ENCODE measurements at regions not wholly inside any gene's neighbourhood (a gene's known extent, or its start where the extent isn't known, plus 50 kb on each side); places are given as distances from the start of the nearest gene placed in this dataset.

GRCh38 chr3:18533039-18533438 is 107.9 kb upstream of the SATB1 start:
- POLR2A ChIA-PET: no interaction called here

GRCh38 chr3:18531662-18532061 is 106.5 kb upstream of the SATB1 start:
- no peak overlapping the region for H3K4me3 ChIP-seq (ENCODE audit: low read length)
- intact Hi-C loops (cut with DNase I, micrococcal nuclease): loop anchor here in 1 of 2 experiments (5.0 kb wide), 1 partner anchor 39 kb away; no protein-coding TSS in a partner anchor
- no peaks in the 10 kb centered on the region for H3K9me3 ChIP-seq (ENCODE audit: control insufficient read depth in 1 of 2, insufficient read depth in 1 of 2, low read length in 2 of 2)
- H3K27ac ChIP-seq (ENCODE audit: low read depth in 1 of 2, low read length in 2 of 2): no peak overlapping the region
- ATAC-seq (ENCODE audit: poor library complexity) (no peak), DNase-seq (no peak)
- H3K27ac Mint-ChIP-seq: no peak overlapping the region
- peaks cover 54% of the 10 kb centered on the region for H3K36me3 Mint-ChIP-seq (ENCODE audit: low read depth)
- no peaks in the 10 kb centered on the region for H3K4me1 ChIP-seq (ENCODE audit: insufficient read depth, low read length)
- no peaks in the 10 kb centered on the region for H3K4me1 Mint-ChIP-seq (ENCODE audit: low read depth)
- ChIA-PET CTCF (no interaction called here), POLR2A (no interaction called here)
- H3K36me3 ChIP-seq (ENCODE audit: insufficient read depth, low read length): no peaks in the 10 kb centered on the region
- no peaks in the 10 kb centered on the region for H3K9me3 Mint-ChIP-seq
- no peaks in the 10 kb centered on the region for H3K27me3 Mint-ChIP-seq
- no peaks in the 10 kb centered on the region for H3K27me3 ChIP-seq (ENCODE audit: control insufficient read depth in 1 of 2, insufficient read depth in 2 of 2, low read length in 2 of 2)
- no peak overlapping the region for H3K4me3 Mint-ChIP-seq
- TF ChIP-seq CTCF (IDR thresholded peaks at IDR 0.05): no peak

More at GRCh38 chr3:18533039-18533438, 107.9 kb upstream of the SATB1 start:
- no peak overlapping the region for H3K4me3 ChIP-seq (ENCODE audit: low read length)
- CTCF ChIA-PET: no interaction called here
- no peak for DNase-seq
- peaks cover 44% of the 10 kb centered on the region for H3K36me3 Mint-ChIP-seq (ENCODE audit: low read depth)
- H3K27ac Mint-ChIP-seq: no peak overlapping the region
- no peak for ATAC-seq (ENCODE audit: poor library complexity)
- no peak overlapping the region for H3K27ac ChIP-seq (ENCODE audit: low read depth in 1 of 2, low read length in 2 of 2)
- H3K4me1 ChIP-seq (ENCODE audit: insufficient read depth, low read length): no peaks in the 10 kb centered on the region
- no peaks in the 10 kb centered on the region for H3K27me3 ChIP-seq (ENCODE audit: control insufficient read depth in 1 of 2, insufficient read depth in 2 of 2, low read length in 2 of 2)
- no peaks in the 10 kb centered on the region for H3K4me1 Mint-ChIP-seq (ENCODE audit: low read depth)
- H3K27me3 Mint-ChIP-seq: no peaks in the 10 kb centered on the region
- no peak overlapping the region for H3K4me3 Mint-ChIP-seq
- intact Hi-C loops (cut with DNase I, micrococcal nuclease): loop anchor here in 1 of 2 experiments (5.0 kb wide), 1 partner anchor 41 kb away; no protein-coding TSS in a partner anchor
- H3K36me3 ChIP-seq (ENCODE audit: insufficient read depth, low read length): no peaks in the 10 kb centered on the region
- no peak for TF ChIP-seq CTCF (IDR thresholded peaks at IDR 0.05)
- no peaks in the 10 kb centered on the region for H3K9me3 Mint-ChIP-seq
- no peaks in the 10 kb centered on the region for H3K9me3 ChIP-seq (ENCODE audit: control insufficient read depth in 1 of 2, insufficient read depth in 1 of 2, low read length in 2 of 2)

GRCh38 chr3:18529631-18530030 is 104.5 kb upstream of the SATB1 start:
- no peak for DNase-seq
- Mint-ChIP-seq H3K4me1 (ENCODE audit: low read depth) (no peaks in the 10 kb centered on the region), H3K36me3 (ENCODE audit: low read depth) (peaks cover 75% of the 10 kb centered on the region), H3K27ac (no peak overlapping the region), H3K27me3 (no peaks in the 10 kb centered on the region), H3K9me3 (peaks cover 5% of the 10 kb centered on the region), H3K4me3 (no peak overlapping the region)
- intact Hi-C loops (cut with DNase I, micrococcal nuclease): loop anchor here in 1 of 2 experiments (5.0 kb wide), 1 partner anchor 37 kb away; no protein-coding TSS in a partner anchor
- Histone ChIP-seq H3K4me1 (ENCODE audit: insufficient read depth, low read length) (no peaks in the 10 kb centered on the region), H3K27me3 (ENCODE audit: control insufficient read depth in 1 of 2, insufficient read depth in 2 of 2, low read length in 2 of 2) (no peaks in the 10 kb centered on the region), H3K36me3 (ENCODE audit: insufficient read depth, low read length) (no peaks in the 10 kb centered on the region), H3K4me3 (ENCODE audit: low read length) (no peak overlapping the region), H3K9me3 (ENCODE audit: control insufficient read depth in 1 of 2, insufficient read depth in 1 of 2, low read length in 2 of 2) (peaks cover 0 to 9% of the 10 kb centered on the region in 2 experiments), H3K27ac (ENCODE audit: low read depth in 1 of 2, low read length in 2 of 2) (no peak overlapping the region)
- no peak for ATAC-seq (ENCODE audit: poor library complexity)
- TF ChIP-seq CTCF (IDR thresholded peaks at IDR 0.05): no peak
- POLR2A ChIA-PET: interaction anchor here (1.2 kb wide), 1 partner anchor 104 kb away, joined by 4 read pairs; the partner anchor contains the start of gene SATB1
- CTCF ChIA-PET: interaction anchor here (0.8 kb wide), 1 partner anchor 18 kb away, joined by 3 read pairs; no protein-coding TSS in a partner anchor

All from CD4-positive, alpha-beta T cell (primary cell).